ENCODE measurements at regions not wholly inside any gene's neighbourhood (a gene's known extent, or its start where the extent isn't known, plus 50 kb on each side); places are given as distances from the start of the nearest gene placed in this dataset.

GRCh38 chr2:762646-763045 is 85.4 kb upstream of the TMEM18 start (continued):
- TF ChIP-seq EZH2 (IDR thresholded peaks at IDR 0.05; ENCODE audit: low read depth, unreplicated experiment): no peak
- no peak for TF ChIP-seq ETS1 (IDR thresholded peaks at IDR 0.05)
- TF ChIP-seq ZNF462 (CRISPR knock-in tag; IDR thresholded peaks at IDR 0.05): no peak
- TF ChIP-seq EZH2phosphoT487 (IDR thresholded peaks at IDR 0.05; ENCODE audit: unreplicated experiment): no peak
- no peak for TF ChIP-seq CREB1 (CRISPR knock-in tag; IDR thresholded peaks at IDR 0.05; ENCODE audit: low read depth)
- no peak for TF ChIP-seq ZNF331 (CRISPR knock-in tag; IDR thresholded peaks at IDR 0.05; ENCODE audit: low read depth)

GRCh38 chr2:761384-761783 is 84.2 kb upstream of the TMEM18 start:
- H3K4me3 ChIP-seq: no peak overlapping the region
- H3K79me2 ChIP-seq (replicated peaks; ENCODE audit: insufficient read depth): no peaks in the 10 kb centered on the region
- DNase-seq (ENCODE audit: low spot score): no peak
- H3K4me2 ChIP-seq: no peak overlapping the region
- H3K9me2 ChIP-seq (ENCODE audit: insufficient read depth): no peaks in the 10 kb centered on the region
- H4K20me1 ChIP-seq (replicated peaks; ENCODE audit: insufficient read depth): no peaks in the 10 kb centered on the region
- H3K27ac ChIP-seq (ENCODE audit: low read depth): no peak overlapping the region
- no peaks in the 10 kb centered on the region; the same call in 1 of the 2 replicates for H3K4me1 ChIP-seq (ENCODE audit: insufficient read depth)
- ATAC-seq: peak; percentile 82
- H2AFZ ChIP-seq: no peak overlapping the region
- peaks cover 8% of the 10 kb centered on the region for H3K27me3 Mint-ChIP-seq (ENCODE audit: insufficient read depth, low read depth, poor library complexity)
- H3K36me3 Mint-ChIP-seq (ENCODE audit: low read depth): no peaks in the 10 kb centered on the region
- H3K9me3 Mint-ChIP-seq: no peaks in the 10 kb centered on the region
- no peak for TF ChIP-seq EZH2 (IDR thresholded peaks at IDR 0.05; ENCODE audit: low read depth, unreplicated experiment)
- no peak for TF ChIP-seq CREB1 (CRISPR knock-in tag; IDR thresholded peaks at IDR 0.05; ENCODE audit: low read depth)
- TF ChIP-seq EZH2phosphoT487 (IDR thresholded peaks at IDR 0.05; ENCODE audit: unreplicated experiment): no peak
- no peak for TF ChIP-seq JUNB (IDR thresholded peaks at IDR 0.05; ENCODE audit: unreplicated experiment)
- 0 out of 4 replicates have a peak, but pooled peaks of 1 of the 2 experiments have one; percentile 6 for TF ChIP-seq CTCF (conservative IDR thresholded peaks at IDR 0.05; ENCODE audit: low read depth in 2 of 2)
- no peaks in the 10 kb centered on the region for H3F3A ChIP-seq (replicated peaks; ENCODE audit: low read depth)
- no peak overlapping the region for H3K4me3 Mint-ChIP-seq
- peaks cover 13% of the 10 kb centered on the region for H3K4me1 Mint-ChIP-seq
- no peak overlapping the region for H3K27ac Mint-ChIP-seq
- H3K27me3 ChIP-seq (ENCODE audit: insufficient read depth): no peaks in the 10 kb centered on the region
- no peaks in the 10 kb centered on the region for H3K36me3 ChIP-seq (ENCODE audit: insufficient read depth)

Data from GM23338 (cell line).